ENCODE measurements at regions not wholly inside any gene's neighbourhood (a gene's known extent, or its start where the extent isn't known, plus 50 kb on each side); places are given as distances from the start of the nearest gene placed in this dataset.

DNA sequence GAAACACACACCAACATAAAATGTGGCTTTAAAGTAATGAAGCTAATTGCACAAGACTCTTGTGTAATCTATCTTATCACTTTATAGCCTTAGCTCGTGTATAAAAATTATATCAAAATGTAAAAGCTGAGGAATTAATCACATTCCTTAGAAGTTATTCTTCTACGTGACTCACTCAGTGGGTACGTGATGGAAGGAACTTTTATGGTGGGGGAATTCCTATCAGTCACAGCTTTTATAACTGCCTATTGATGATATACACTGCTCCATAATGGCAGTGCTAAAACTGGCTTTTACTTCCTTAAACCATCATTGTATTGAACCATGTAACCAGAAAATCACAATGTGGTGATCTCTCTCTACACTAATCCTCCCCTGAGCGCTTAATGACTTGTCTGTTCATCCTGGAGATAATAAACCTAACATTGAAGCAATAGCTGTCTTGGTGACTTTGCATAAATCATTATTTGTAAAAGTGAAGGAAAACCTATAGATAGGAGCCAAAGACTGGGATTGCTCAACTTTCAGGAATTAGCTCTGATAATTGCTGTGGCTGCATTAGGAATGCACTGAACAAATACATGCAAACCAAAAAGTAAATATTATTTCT, 276.7 kb downstream of the GBA3 start:
- H3K4me3 ChIP-seq, result no peak overlapping the region
- TF ChIP-seq POLR2AphosphoS5 (IDR thresholded peaks at IDR 0.05), result no peak
- TF ChIP-seq EP300 (IDR thresholded peaks at IDR 0.05), result no peak
- TF ChIP-seq, protein P1, sequence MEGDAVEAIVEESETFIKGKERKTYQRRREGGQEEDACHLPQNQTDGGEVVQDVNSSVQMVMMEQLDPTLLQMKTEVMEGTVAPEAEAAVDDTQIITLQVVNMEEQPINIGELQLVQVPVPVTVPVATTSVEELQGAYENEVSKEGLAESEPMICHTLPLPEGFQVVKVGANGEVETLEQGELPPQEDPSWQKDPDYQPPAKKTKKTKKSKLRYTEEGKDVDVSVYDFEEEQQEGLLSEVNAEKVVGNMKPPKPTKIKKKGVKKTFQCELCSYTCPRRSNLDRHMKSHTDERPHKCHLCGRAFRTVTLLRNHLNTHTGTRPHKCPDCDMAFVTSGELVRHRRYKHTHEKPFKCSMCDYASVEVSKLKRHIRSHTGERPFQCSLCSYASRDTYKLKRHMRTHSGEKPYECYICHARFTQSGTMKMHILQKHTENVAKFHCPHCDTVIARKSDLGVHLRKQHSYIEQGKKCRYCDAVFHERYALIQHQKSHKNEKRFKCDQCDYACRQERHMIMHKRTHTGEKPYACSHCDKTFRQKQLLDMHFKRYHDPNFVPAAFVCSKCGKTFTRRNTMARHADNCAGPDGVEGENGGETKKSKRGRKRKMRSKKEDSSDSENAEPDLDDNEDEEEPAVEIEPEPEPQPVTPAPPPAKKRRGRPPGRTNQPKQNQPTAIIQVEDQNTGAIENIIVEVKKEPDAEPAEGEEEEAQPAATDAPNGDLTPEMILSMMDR (IDR thresholded peaks at IDR 0.05), result no peak
- TF ChIP-seq POLR2A (IDR thresholded peaks at IDR 0.05), result no peak
- H3K36me3 ChIP-seq, result no peaks in the 10 kb centered on the region
- WGBS, 2 donors, result 16 to 64% methylated on average over 4 of the region's 4 CpGs
- intact Hi-C loops (cut with DNase I), result no loop called here
- DNase-seq, result no peak
- no peak overlapping the region for H3K27ac ChIP-seq
- no peaks in the 10 kb centered on the region for H3K4me1 ChIP-seq
- H3K9me3 ChIP-seq, result peaks cover 0 to 4% (median 0%) of the 10 kb centered on the region in 4 donors
- no peaks in the 10 kb centered on the region for H3K27me3 ChIP-seq

DNA sequence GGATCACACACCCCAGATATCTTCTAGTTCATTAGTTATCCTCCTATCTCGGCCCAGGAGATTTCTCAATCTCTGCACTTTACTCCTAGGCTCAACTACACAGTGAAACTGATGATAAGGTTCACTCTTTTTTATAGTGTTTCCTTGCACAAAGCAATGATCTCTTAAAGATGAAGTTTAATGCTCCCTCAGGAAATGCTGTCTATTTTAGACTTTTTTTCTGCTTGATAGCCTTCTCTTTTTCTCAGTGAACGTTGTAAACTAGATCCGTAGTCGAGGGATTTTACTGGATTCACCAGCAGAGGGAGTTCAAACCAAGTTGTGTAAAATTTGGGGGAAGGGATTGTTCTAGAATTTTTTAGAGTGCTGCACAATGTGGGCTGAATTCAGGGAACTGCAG, 269.6 kb downstream of the GBA3 start:
- Histone ChIP-seq H3K27ac (no peak overlapping the region), H3K36me3 (no peaks in the 10 kb centered on the region), H3K9me3 (no peaks in the 10 kb centered on the region), H3K27me3 (no peaks in the 10 kb centered on the region), H3K4me1 (no peaks in the 10 kb centered on the region), H3K4me3 (no peak overlapping the region)
- WGBS, 2 donors, result 16 to 30% methylated on average over 4 of the region's 4 CpGs
- no peak for DNase-seq
- intact Hi-C loops (cut with DNase I), result no loop called here
- TF ChIP-seq POLR2A (IDR thresholded peaks at IDR 0.05), result no peak
- TF ChIP-seq POLR2AphosphoS5 (IDR thresholded peaks at IDR 0.05), result no peak
- TF ChIP-seq, protein P1 (IDR thresholded peaks at IDR 0.05), result no peak
- no peak for TF ChIP-seq EP300 (IDR thresholded peaks at IDR 0.05)

DNA sequence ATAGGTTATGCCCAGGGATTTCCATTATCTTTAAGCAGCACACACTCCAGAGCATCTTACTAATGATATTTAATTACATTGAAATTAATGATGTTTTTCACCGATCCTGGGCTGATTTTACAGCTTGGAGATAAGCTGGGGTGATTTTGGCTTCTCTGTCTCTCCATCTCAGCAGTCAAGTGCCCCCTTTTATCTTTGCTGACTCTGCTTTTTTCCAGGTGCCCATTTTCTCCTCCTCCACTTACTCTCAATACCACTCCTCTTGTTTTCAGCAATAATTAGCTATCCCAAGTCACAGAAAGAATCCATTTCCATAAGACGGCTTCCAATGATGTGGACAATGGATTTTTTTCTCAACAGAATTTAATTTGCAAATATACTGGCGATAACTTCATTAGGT, 266.7 kb downstream of the GBA3 start:
- 58 to 85% methylated on average over 3 of the region's 3 CpGs for WGBS, 2 donors

DNA sequence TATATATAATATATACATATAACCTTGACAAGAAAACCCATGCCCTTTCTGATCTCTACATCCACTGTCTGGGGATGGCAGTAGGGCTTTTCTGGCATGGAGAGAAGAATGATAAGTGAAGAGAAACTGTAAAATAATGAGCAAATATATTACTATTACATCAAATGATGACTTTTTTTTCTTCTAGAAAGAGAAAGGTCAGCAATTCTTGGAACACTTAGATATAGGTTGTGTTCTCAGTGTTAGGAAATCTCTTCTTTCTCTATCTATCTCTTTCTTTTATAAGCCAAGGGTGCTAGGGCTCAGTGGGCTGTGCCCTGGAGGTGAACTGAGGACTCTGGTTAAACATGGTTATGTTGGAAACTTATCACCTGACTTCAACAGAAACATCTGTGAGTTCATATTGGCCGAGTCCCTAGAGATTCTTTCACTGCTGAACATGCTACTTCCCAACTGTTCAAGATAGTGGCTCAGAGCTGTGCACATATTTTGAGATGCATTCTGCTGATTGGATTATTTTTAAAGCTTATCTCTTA, 265.1 kb downstream of the GBA3 start:
- H3K27ac ChIP-seq, result no peak overlapping the region
- no peaks in the 10 kb centered on the region for H3K27me3 ChIP-seq
- H3K4me3 ChIP-seq, result no peak overlapping the region
- H3K9me3 ChIP-seq, result no peaks in the 10 kb centered on the region
- no peaks in the 10 kb centered on the region for H3K4me1 ChIP-seq
- 71 to 84% methylated on average over 1 of the region's 1 CpG for WGBS, 2 donors
- intact Hi-C loops (cut with DNase I), result no loop called here
- TF ChIP-seq POLR2AphosphoS5 (IDR thresholded peaks at IDR 0.05), result no peak
- no peak for TF ChIP-seq EP300 (IDR thresholded peaks at IDR 0.05)
- TF ChIP-seq, protein P1 (IDR thresholded peaks at IDR 0.05), result no peak
- TF ChIP-seq POLR2A (IDR thresholded peaks at IDR 0.05), result no peak
- H3K36me3 ChIP-seq, result no peaks in the 10 kb centered on the region
- no peak for DNase-seq

More for the DNA sequence above, 266.7 kb downstream of the GBA3 start:
- H3K27ac ChIP-seq, result no peak overlapping the region
- H3K4me1 ChIP-seq, result no peaks in the 10 kb centered on the region
- DNase-seq, result no peak
- H3K36me3 ChIP-seq, result no peaks in the 10 kb centered on the region
- TF ChIP-seq EP300 (IDR thresholded peaks at IDR 0.05) (no peak), POLR2AphosphoS5 (IDR thresholded peaks at IDR 0.05) (no peak), POLR2A (IDR thresholded peaks at IDR 0.05) (no peak)
- TF ChIP-seq, protein P1 (IDR thresholded peaks at IDR 0.05), result no peak
- intact Hi-C loops (cut with DNase I), result no loop called here
- H3K4me3 ChIP-seq, result no peak overlapping the region
- no peaks in the 10 kb centered on the region for H3K9me3 ChIP-seq
- no peaks in the 10 kb centered on the region for H3K27me3 ChIP-seq
